ENCODE measurements at regions not wholly inside any gene's neighbourhood (a gene's known extent, or its start where the extent isn't known, plus 50 kb on each side); places are given as distances from the start of the nearest gene placed in this dataset.
"Not testable (repeated sequence)": the region's sequence is repeated elsewhere in the genome, so short reads cannot be mapped to it uniquely, and the experiment has no call there.

- Mint-ChIP-seq H3K4me3 (no peak overlapping the region), H3K9me3 (no peaks in the 10 kb centered on the region), H3K27ac (no peak overlapping the region), H3K27me3 (ENCODE audit: low read depth, poor library complexity) (no peaks in the 10 kb centered on the region), H3K36me3 (ENCODE audit: low read depth) (no peaks in the 10 kb centered on the region), H3K4me1 (no peaks in the 10 kb centered on the region)
- DNase-seq, result no peak
- no peak for TF ChIP-seq CTCF (IDR thresholded peaks at IDR 0.05)
Observed at GRCh38 chr4:58871509-58871908, 1761.3 kb upstream of the IGFBP7 start.

- no peaks in the 10 kb centered on the region for H3K4me1 Mint-ChIP-seq
- H3K36me3 Mint-ChIP-seq (ENCODE audit: low read depth), result no peaks in the 10 kb centered on the region
- H3K27ac Mint-ChIP-seq, result no peak overlapping the region
- DNase-seq, result no peak
- H3K4me3 Mint-ChIP-seq, result no peak overlapping the region
- no peaks in the 10 kb centered on the region for H3K27me3 Mint-ChIP-seq (ENCODE audit: low read depth, poor library complexity)
- TF ChIP-seq CTCF (IDR thresholded peaks at IDR 0.05), result no peak
- peaks cover 10% of the 10 kb centered on the region for H3K9me3 Mint-ChIP-seq
Observed at GRCh38 chr4:58849026-58849425, 1738.8 kb upstream of the IGFBP7 start.

GRCh38 chr4:58843455-58843854 lies 1733.3 kb upstream of the IGFBP7 start:
- peaks cover 3% of the 10 kb centered on the region for H3K9me3 Mint-ChIP-seq
- no peak overlapping the region for H3K4me3 Mint-ChIP-seq
- peaks cover 3% of the 10 kb centered on the region for H3K27me3 Mint-ChIP-seq (ENCODE audit: low read depth, poor library complexity)
- no peaks in the 10 kb centered on the region for H3K36me3 Mint-ChIP-seq (ENCODE audit: low read depth)
- TF ChIP-seq CTCF (IDR thresholded peaks at IDR 0.05), result no peak
- no peak for DNase-seq
- no peak overlapping the region for H3K27ac Mint-ChIP-seq
- H3K4me1 Mint-ChIP-seq, result no peaks in the 10 kb centered on the region

- Mint-ChIP-seq H3K27me3 (ENCODE audit: low read depth, poor library complexity) (no peaks in the 10 kb centered on the region), H3K36me3 (ENCODE audit: low read depth) (no peaks in the 10 kb centered on the region), H3K4me1 (no peaks in the 10 kb centered on the region), H3K9me3 (no peaks in the 10 kb centered on the region), H3K4me3 (no peak overlapping the region), H3K27ac (no peak overlapping the region)
- DNase-seq, result no peak
- TF ChIP-seq CTCF (IDR thresholded peaks at IDR 0.05), result no peak
Observed at GRCh38 chr4:58833126-58833525, 1722.9 kb upstream of the IGFBP7 start.

- Mint-ChIP-seq H3K9me3 (no peaks in the 10 kb centered on the region), H3K27ac (no peak overlapping the region), H3K4me3 (no peak overlapping the region), H3K36me3 (ENCODE audit: low read depth) (no peaks in the 10 kb centered on the region), H3K4me1 (no peaks in the 10 kb centered on the region), H3K27me3 (ENCODE audit: low read depth, poor library complexity) (no peaks in the 10 kb centered on the region)
- no peak for DNase-seq
- TF ChIP-seq CTCF (IDR thresholded peaks at IDR 0.05), result no peak
Observed at GRCh38 chr4:58825278-58825677, 1715.1 kb upstream of the IGFBP7 start.

GRCh38 chr4:58818560-58818959 lies 1708.4 kb upstream of the IGFBP7 start:
- DNase-seq; H3K36me3 Mint-ChIP-seq (ENCODE audit: low read depth); H3K4me3 Mint-ChIP-seq; H3K27me3 Mint-ChIP-seq (ENCODE audit: low read depth, poor library complexity); H3K27ac Mint-ChIP-seq; H3K9me3 Mint-ChIP-seq; H3K4me1 Mint-ChIP-seq: not testable (repeated sequence)
